ENCODE measurements at regions not wholly inside any gene's neighbourhood (a gene's known extent, or its start where the extent isn't known, plus 50 kb on each side); places are given as distances from the start of the nearest gene placed in this dataset.

- Mint-ChIP-seq H3K9me3 (no peaks in the 10 kb centered on the region), H3K4me1 (ENCODE audit: low read depth) (peaks cover 7% of the 10 kb centered on the region), H3K4me3 (no peak overlapping the region)
Measured at GRCh38 chr7:18201350-18201749, 173.7 kb upstream of the PRPS1L1 start.

DNA sequence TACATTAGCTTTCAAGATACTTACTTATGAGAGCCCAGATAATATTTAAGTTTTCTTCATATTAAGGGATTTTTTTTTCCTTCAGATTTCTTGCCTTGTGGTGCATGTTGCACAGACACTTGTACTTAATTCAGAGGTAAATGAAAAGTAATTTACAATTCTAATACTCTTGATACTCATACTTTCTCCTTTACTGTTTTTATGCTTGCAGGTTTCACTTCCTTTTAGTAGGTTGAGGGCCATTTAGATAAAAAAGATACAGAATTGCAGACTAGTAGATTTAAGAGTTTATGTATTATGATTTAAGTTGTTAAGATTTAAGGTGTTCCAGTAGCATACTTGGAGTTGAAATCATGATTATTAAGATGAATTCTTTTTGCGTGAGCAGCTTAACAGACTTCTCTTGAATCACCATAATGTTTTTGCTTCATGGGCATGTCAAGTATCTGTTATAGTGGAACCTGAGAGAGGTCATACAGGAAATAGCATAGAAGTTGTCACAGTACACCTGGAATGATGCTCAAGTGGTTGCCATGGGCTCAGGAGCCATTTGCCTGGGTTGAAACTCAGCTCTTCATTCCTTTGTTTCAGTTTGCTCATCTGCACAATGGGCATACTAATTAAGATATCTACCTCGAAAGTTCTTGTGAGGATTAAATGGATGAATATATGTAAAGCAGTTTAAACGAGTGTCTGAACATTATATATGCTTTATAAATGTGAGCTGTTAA is 174.8 kb upstream of the PRPS1L1 start:
- no peak overlapping the region for H3K4me3 Mint-ChIP-seq
- no peaks in the 10 kb centered on the region for H3K27me3 Mint-ChIP-seq (ENCODE audit: low read depth)
- no peaks in the 10 kb centered on the region for H3K36me3 Mint-ChIP-seq (ENCODE audit: insufficient read depth)
- DNase-seq (no peak), ATAC-seq (no peak)
- no peaks in the 10 kb centered on the region for H3K9me3 Mint-ChIP-seq
- peaks cover 7% of the 10 kb centered on the region for H3K4me1 Mint-ChIP-seq (ENCODE audit: low read depth)

More at GRCh38 chr7:18201350-18201749, 173.7 kb upstream of the PRPS1L1 start:
- no peak for ATAC-seq
- no peak for DNase-seq
- Mint-ChIP-seq H3K27me3 (ENCODE audit: low read depth) (no peaks in the 10 kb centered on the region), H3K36me3 (ENCODE audit: insufficient read depth) (no peaks in the 10 kb centered on the region)

- no peak for DNase-seq
- peaks cover 7% of the 10 kb centered on the region for H3K4me1 Mint-ChIP-seq (ENCODE audit: low read depth)
- no peaks in the 10 kb centered on the region for H3K9me3 Mint-ChIP-seq
- no peaks in the 10 kb centered on the region for H3K36me3 Mint-ChIP-seq (ENCODE audit: insufficient read depth)
- H3K4me3 Mint-ChIP-seq = no peak overlapping the region
- ATAC-seq = no peak
- no peaks in the 10 kb centered on the region for H3K27me3 Mint-ChIP-seq (ENCODE audit: low read depth)
Measured at GRCh38 chr7:18206331-18206730, 178.7 kb upstream of the PRPS1L1 start.

- Mint-ChIP-seq H3K9me3 (no peaks in the 10 kb centered on the region), H3K4me3 (no peak overlapping the region), H3K4me1 (ENCODE audit: low read depth) (no peaks in the 10 kb centered on the region), H3K27me3 (ENCODE audit: low read depth) (peaks cover 2% of the 10 kb centered on the region), H3K36me3 (ENCODE audit: insufficient read depth) (no peaks in the 10 kb centered on the region)
- DNase-seq = no peak
- no peak for ATAC-seq
Measured at GRCh38 chr7:18208921-18209320, 181.3 kb upstream of the PRPS1L1 start.

GRCh38 chr7:18210377-18210776 is 182.7 kb upstream of the PRPS1L1 start:
- no peak overlapping the region for H3K4me3 Mint-ChIP-seq
- H3K27me3 Mint-ChIP-seq (ENCODE audit: low read depth) = peaks cover 2% of the 10 kb centered on the region
- ATAC-seq (no peak), DNase-seq (no peak)
- H3K9me3 Mint-ChIP-seq = no peaks in the 10 kb centered on the region
- no peaks in the 10 kb centered on the region for H3K4me1 Mint-ChIP-seq (ENCODE audit: low read depth)
- no peaks in the 10 kb centered on the region for H3K36me3 Mint-ChIP-seq (ENCODE audit: insufficient read depth)

- Mint-ChIP-seq H3K27me3 (ENCODE audit: low read depth) (peaks cover 2% of the 10 kb centered on the region), H3K36me3 (ENCODE audit: insufficient read depth) (no peaks in the 10 kb centered on the region), H3K4me1 (ENCODE audit: low read depth) (no peaks in the 10 kb centered on the region), H3K4me3 (no peak overlapping the region), H3K9me3 (no peaks in the 10 kb centered on the region)
- no peak for ATAC-seq
- DNase-seq = no peak
Measured at GRCh38 chr7:18210788-18211187, 183.1 kb upstream of the PRPS1L1 start.

- Mint-ChIP-seq H3K9me3 (no peaks in the 10 kb centered on the region), H3K36me3 (ENCODE audit: insufficient read depth) (no peaks in the 10 kb centered on the region), H3K4me3 (no peak overlapping the region), H3K27me3 (ENCODE audit: low read depth) (peaks cover 2% of the 10 kb centered on the region), H3K4me1 (ENCODE audit: low read depth) (peaks cover 2% of the 10 kb centered on the region)
- DNase-seq (no peak), ATAC-seq (no peak)
Measured at GRCh38 chr7:18212308-18212707, 184.7 kb upstream of the PRPS1L1 start.

- Mint-ChIP-seq H3K4me3 (no peak overlapping the region), H3K4me1 (ENCODE audit: low read depth) (peaks cover 2% of the 10 kb centered on the region), H3K27me3 (ENCODE audit: low read depth) (peaks cover 2% of the 10 kb centered on the region), H3K36me3 (ENCODE audit: insufficient read depth) (no peaks in the 10 kb centered on the region), H3K9me3 (no peaks in the 10 kb centered on the region)
- no peak for ATAC-seq
- no peak for DNase-seq
Measured at GRCh38 chr7:18212758-18213157, 185.1 kb upstream of the PRPS1L1 start.

DNA sequence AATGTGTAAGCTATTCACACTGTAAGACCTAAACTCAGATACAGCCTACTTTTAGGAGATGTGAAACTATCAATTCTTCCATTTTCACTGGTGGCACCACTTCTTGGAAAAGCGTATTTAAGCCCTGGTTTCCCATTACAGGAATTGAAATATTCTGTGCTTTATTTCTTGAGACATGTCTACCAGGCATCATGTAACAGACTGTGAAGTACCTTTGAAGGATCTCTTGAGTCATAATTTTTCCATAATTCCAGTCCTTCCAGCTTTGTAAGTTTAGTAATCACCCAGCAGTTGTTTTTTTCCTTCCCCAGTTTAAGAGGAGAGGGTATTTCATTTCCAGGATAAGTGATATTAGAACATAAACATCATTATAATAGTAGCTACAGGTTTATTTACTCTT is 186.0 kb upstream of the PRPS1L1 start:
- peaks cover 2% of the 10 kb centered on the region for H3K27me3 Mint-ChIP-seq (ENCODE audit: low read depth)
- H3K9me3 Mint-ChIP-seq = no peaks in the 10 kb centered on the region
- no peak for DNase-seq
- H3K36me3 Mint-ChIP-seq (ENCODE audit: insufficient read depth) = no peaks in the 10 kb centered on the region
- H3K4me3 Mint-ChIP-seq = no peak overlapping the region
- H3K4me1 Mint-ChIP-seq (ENCODE audit: low read depth) = peaks cover 2% of the 10 kb centered on the region
- no peak for ATAC-seq

DNA sequence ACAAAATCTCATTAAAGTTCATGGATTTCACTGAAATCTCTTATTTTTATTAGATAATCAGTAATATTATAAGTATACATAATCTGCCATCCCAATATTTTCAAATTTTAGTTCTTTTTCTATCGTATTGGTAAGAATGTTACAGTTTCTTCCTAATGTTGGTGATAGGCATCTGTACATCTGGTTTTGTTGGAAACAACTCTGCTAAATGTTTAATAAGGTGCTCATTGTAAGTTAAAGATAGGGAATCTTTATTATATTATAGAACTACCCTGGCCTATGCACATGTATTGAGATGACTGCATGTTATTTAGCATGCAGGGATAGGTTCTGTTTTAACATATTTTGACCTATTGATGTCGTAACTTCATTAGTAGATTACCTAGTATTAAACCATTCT is 188.6 kb upstream of the PRPS1L1 start:
- no peak for DNase-seq
- Mint-ChIP-seq H3K4me3 (no peak overlapping the region), H3K27me3 (ENCODE audit: low read depth) (peaks cover 2% of the 10 kb centered on the region), H3K9me3 (no peaks in the 10 kb centered on the region), H3K4me1 (ENCODE audit: low read depth) (peaks cover 2% of the 10 kb centered on the region), H3K36me3 (ENCODE audit: insufficient read depth) (no peaks in the 10 kb centered on the region)
- ATAC-seq = no peak

DNA sequence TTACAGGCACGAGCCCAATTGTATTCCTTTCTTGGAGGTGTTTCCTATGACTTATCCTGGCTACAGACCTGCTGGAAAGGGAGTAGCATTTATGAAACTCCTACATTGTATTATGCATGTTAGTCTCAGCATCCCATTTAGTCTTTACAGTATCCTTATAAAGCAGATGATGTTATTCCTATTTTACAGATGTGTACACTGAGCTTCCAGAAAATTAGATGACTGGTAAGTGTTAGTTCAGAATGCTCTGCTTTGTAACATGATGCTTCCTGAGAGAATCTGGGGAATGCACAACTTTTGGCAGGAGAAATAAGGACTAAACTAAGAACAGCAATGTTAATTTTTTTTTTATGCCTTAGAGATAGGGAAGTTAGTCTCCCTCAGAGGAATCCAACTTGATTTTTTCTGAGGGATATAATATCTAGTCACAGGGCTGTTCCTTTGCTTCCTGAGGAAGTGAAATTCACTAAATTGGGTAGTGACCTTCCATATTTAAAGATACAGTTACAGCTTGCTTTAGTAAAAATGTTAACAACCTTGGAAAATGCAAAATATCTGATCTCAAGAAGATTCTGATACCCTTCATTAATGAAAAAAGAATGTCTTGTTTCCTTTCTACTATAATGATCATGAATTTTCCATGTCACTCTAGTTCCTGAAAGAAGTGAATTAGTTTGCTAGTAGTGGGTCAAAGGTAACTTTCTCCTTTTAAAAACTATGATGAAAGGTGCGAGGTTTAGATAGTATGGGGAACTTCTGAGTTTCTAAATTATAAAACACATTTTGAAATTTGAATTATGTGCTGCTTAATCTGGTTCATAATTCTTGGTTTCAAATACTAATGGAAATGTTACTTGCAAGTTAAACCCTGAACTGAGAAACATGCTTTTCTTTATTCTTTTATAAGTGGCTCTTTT is 194.0 kb upstream of the PRPS1L1 start:
- no peaks in the 10 kb centered on the region for H3K36me3 Mint-ChIP-seq (ENCODE audit: insufficient read depth)

GRCh38 chr7:18222636-18223035 is 195.0 kb upstream of the PRPS1L1 start:
- Mint-ChIP-seq H3K4me1 (ENCODE audit: low read depth) (no peaks in the 10 kb centered on the region), H3K27me3 (ENCODE audit: low read depth) (no peaks in the 10 kb centered on the region), H3K36me3 (ENCODE audit: insufficient read depth) (no peaks in the 10 kb centered on the region), H3K9me3 (no peaks in the 10 kb centered on the region), H3K4me3 (no peak overlapping the region)
- ATAC-seq (no peak), DNase-seq (no peak)

More for the DNA sequence above, 194.0 kb upstream of the PRPS1L1 start:
- Mint-ChIP-seq H3K27me3 (ENCODE audit: low read depth) (no peaks in the 10 kb centered on the region), H3K9me3 (no peaks in the 10 kb centered on the region), H3K4me1 (ENCODE audit: low read depth) (no peaks in the 10 kb centered on the region), H3K4me3 (no peak overlapping the region)
- ATAC-seq (no peak), DNase-seq (no peak)

GRCh38 chr7:18224138-18224537 is 196.5 kb upstream of the PRPS1L1 start:
- ATAC-seq (no peak), DNase-seq (no peak)
- H3K4me1 Mint-ChIP-seq (ENCODE audit: low read depth) = no peaks in the 10 kb centered on the region
- no peak overlapping the region for H3K4me3 Mint-ChIP-seq
- no peaks in the 10 kb centered on the region for H3K36me3 Mint-ChIP-seq (ENCODE audit: insufficient read depth)
- H3K9me3 Mint-ChIP-seq = no peaks in the 10 kb centered on the region
- H3K27me3 Mint-ChIP-seq (ENCODE audit: low read depth) = no peaks in the 10 kb centered on the region

- ATAC-seq = no peak
- DNase-seq = no peak
- H3K4me1 Mint-ChIP-seq (ENCODE audit: low read depth) = no peaks in the 10 kb centered on the region
- H3K27me3 Mint-ChIP-seq (ENCODE audit: low read depth) = no peaks in the 10 kb centered on the region
- no peaks in the 10 kb centered on the region for H3K9me3 Mint-ChIP-seq
- H3K36me3 Mint-ChIP-seq (ENCODE audit: insufficient read depth) = no peaks in the 10 kb centered on the region
- no peak overlapping the region for H3K4me3 Mint-ChIP-seq
Measured at GRCh38 chr7:18225067-18225466, 197.4 kb upstream of the PRPS1L1 start.

DNA sequence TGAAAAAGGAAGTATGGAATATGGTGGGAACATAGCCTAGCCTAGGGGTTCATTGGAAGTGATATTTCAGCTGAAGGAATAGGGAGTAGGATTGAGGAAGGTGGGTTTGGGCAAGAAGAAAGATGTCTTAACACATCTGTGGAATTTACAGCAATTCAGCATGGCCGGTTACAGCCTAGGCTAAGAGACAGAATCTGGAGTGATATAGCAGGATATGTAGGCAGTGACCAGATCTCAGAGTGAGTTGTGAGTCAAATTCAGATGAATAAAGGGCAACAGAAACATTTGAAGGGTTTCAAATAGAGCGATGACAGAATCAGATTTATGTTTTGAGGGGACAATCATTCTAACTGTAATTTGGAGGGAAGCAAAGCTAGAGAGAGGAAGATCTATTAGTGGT is 199.0 kb upstream of the PRPS1L1 start:
- Mint-ChIP-seq H3K9me3 (no peaks in the 10 kb centered on the region), H3K27me3 (ENCODE audit: low read depth) (no peaks in the 10 kb centered on the region), H3K4me1 (ENCODE audit: low read depth) (no peaks in the 10 kb centered on the region), H3K36me3 (ENCODE audit: insufficient read depth) (no peaks in the 10 kb centered on the region), H3K4me3 (no peak overlapping the region)
- DNase-seq (no peak), ATAC-seq (no peak)
